GM21825 (cell line): ENCODE measurements at regions not wholly inside any gene's neighbourhood (a gene's known extent, or its start where the extent isn't known, plus 50 kb on each side); places are given as distances from the start of the nearest gene placed in this dataset.
"Not testable (repeated sequence)": the region's sequence is repeated elsewhere in the genome, so short reads cannot be mapped to it uniquely, and the experiment has no call there.

Source experiments
- ATAC-seq: cut with Tn5 transposase; IDR thresholded peaks from one replicate; pipeline ENCODE4 v1.9.1; 2021; ENCODE audit warnings: mild to moderate bottlenecking, moderate library complexity; ENCODE audit not compliant: unreplicated experiment

- no peak for ATAC-seq
Observed at GRCh38 chr17:70426752-70427151, 257.4 kb downstream of the KCNJ2 start.

- no peak for ATAC-seq
Observed at GRCh38 chr17:70434536-70435490, 265.5 kb downstream of the KCNJ2 start.

GRCh38 chr17:70437656-70438055 lies 268.3 kb downstream of the KCNJ2 start:
- no peak for ATAC-seq

- ATAC-seq = no peak
Observed at GRCh38 chr17:70446446-70446845, 277.1 kb downstream of the KCNJ2 start.

GRCh38 chr17:70447588-70447987 lies 278.3 kb downstream of the KCNJ2 start:
- no peak for ATAC-seq

- ATAC-seq = not testable (repeated sequence)
Observed at GRCh38 chr17:70453075-70453474, 283.7 kb downstream of the KCNJ2 start.

GRCh38 chr17:70454377-70454776 lies 285.0 kb downstream of the KCNJ2 start:
- ATAC-seq = no peak

- ATAC-seq = no peak
Observed at GRCh38 chr17:70454908-70455307, 285.6 kb downstream of the KCNJ2 start.

GRCh38 chr17:70464995-70465394 lies 295.7 kb downstream of the KCNJ2 start:
- ATAC-seq = no peak

- ATAC-seq = no peak
Observed at GRCh38 chr17:70468661-70469060, 299.3 kb downstream of the KCNJ2 start.

GRCh38 chr17:70473049-70473448 lies 303.7 kb downstream of the KCNJ2 start:
- ATAC-seq = no peak

- ATAC-seq = no peak
Observed at GRCh38 chr17:70476368-70476767, 307.0 kb downstream of the KCNJ2 start.

GRCh38 chr17:70478902-70479301 lies 309.6 kb downstream of the KCNJ2 start:
- no peak for ATAC-seq

GRCh38 chr17:70479779-70480178 lies 310.4 kb downstream of the KCNJ2 start:
- no peak for ATAC-seq

GRCh38 chr17:70483624-70484023 lies 314.3 kb downstream of the KCNJ2 start:
- ATAC-seq = no peak

GRCh38 chr17:70484050-70484449 lies 314.7 kb downstream of the KCNJ2 start:
- no peak for ATAC-seq

GRCh38 chr17:70484496-70484895 lies 315.2 kb downstream of the KCNJ2 start:
- ATAC-seq = no peak

- ATAC-seq = no peak
Observed at GRCh38 chr17:70492368-70492767, 323.0 kb downstream of the KCNJ2 start.

GRCh38 chr17:70493277-70493874 lies 324.0 kb downstream of the KCNJ2 start:
- ATAC-seq = no peak

GRCh38 chr17:70498631-70499030 lies 329.3 kb downstream of the KCNJ2 start:
- ATAC-seq = no peak

- ATAC-seq = no peak
Observed at GRCh38 chr17:70499067-70499786, 329.9 kb downstream of the KCNJ2 start.

- ATAC-seq = no peak
Observed at GRCh38 chr17:70503449-70503848, 334.1 kb downstream of the KCNJ2 start.
